ENCODE measurements at regions not wholly inside any gene's neighbourhood (a gene's known extent, or its start where the extent isn't known, plus 50 kb on each side); places are given as distances from the start of the nearest gene placed in this dataset.

DNA sequence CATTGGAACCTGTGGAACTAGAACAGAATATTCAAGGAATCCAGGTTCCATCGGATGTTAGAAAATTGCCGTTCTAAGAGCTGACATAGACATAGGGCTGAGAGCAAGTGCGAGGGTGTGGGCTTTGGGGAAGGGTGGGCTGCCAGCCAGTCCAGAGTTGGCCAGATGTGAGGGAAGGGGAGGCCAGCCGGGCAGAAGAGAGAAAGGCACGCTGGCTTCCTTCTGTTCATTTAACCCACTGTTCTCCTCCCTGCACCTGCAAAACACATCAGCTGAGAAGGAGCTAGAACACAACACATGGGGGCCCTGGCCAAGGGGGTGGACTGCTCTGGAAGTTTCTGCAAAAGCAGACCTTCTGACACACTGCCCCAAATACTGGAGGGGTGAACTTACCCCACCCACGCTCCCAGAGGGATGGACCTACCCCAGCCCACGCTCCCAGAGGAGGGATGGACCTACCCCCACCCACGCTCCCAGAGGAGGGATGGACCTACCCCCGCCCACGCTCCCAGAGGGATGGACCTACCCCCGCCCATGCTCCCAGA, 98.0 kb downstream of the SHANK2 start:
- TF ChIP-seq, protein P1, sequence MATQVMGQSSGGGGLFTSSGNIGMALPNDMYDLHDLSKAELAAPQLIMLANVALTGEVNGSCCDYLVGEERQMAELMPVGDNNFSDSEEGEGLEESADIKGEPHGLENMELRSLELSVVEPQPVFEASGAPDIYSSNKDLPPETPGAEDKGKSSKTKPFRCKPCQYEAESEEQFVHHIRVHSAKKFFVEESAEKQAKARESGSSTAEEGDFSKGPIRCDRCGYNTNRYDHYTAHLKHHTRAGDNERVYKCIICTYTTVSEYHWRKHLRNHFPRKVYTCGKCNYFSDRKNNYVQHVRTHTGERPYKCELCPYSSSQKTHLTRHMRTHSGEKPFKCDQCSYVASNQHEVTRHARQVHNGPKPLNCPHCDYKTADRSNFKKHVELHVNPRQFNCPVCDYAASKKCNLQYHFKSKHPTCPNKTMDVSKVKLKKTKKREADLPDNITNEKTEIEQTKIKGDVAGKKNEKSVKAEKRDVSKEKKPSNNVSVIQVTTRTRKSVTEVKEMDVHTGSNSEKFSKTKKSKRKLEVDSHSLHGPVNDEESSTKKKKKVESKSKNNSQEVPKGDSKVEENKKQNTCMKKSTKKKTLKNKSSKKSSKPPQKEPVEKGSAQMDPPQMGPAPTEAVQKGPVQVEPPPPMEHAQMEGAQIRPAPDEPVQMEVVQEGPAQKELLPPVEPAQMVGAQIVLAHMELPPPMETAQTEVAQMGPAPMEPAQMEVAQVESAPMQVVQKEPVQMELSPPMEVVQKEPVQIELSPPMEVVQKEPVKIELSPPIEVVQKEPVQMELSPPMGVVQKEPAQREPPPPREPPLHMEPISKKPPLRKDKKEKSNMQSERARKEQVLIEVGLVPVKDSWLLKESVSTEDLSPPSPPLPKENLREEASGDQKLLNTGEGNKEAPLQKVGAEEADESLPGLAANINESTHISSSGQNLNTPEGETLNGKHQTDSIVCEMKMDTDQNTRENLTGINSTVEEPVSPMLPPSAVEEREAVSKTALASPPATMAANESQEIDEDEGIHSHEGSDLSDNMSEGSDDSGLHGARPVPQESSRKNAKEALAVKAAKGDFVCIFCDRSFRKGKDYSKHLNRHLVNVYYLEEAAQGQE (IDR thresholded peaks at IDR 0.05; ENCODE audit: insufficient read depth in 1 of 2, low read depth in 2 of 2, low read length in 1 of 2): no peak
- TF ChIP-seq CTCF (IDR thresholded peaks at IDR 0.05) (no peak), POLR2AphosphoS5 (IDR thresholded peaks at IDR 0.05; ENCODE audit: low read depth, low read length) (no peak), SIN3A (IDR thresholded peaks at IDR 0.05; ENCODE audit: borderline replicate concordance, insufficient read depth, low read depth, low read length) (no peak)
